ENCODE measurements at regions not wholly inside any gene's neighbourhood (a gene's known extent, or its start where the extent isn't known, plus 50 kb on each side); places are given as distances from the start of the nearest gene placed in this dataset.

DNA sequence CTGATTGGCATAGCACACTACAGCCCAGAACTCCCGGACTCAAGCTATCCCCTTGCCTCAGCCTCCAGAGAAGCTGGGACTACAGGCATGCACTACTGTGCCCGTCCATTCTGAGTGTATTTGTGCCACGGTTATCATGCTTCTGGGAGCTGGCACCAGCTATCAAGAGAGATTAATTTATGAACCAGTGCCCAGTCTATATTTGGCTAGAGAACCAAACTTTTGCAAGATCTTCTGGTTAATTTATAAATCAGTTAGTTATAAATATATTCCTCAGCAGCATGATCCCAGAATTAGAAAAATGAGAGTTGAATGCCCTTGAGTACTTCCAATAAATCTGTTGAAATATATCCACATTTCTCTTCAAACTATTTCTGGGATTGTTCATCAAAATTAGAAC lies 67.5 kb upstream of the OR5AN1 start:
- no peaks in the 10 kb centered on the region for H3K4me1 Mint-ChIP-seq
- Histone ChIP-seq H2BK120ac (ENCODE audit: low read depth, low read length, poor library complexity, severe bottlenecking) (no peak overlapping the region), H3K23me2 (ENCODE audit: insufficient read length, low read depth, low read length, poor library complexity, severe bottlenecking) (no peaks in the 10 kb centered on the region), H4K91ac (ENCODE audit: insufficient read length, low read depth, low read length) (no peak overlapping the region), H2BK12ac (ENCODE audit: insufficient read length, low read depth, low read length) (no peak overlapping the region), H3K9me3 (ENCODE audit: control insufficient read depth, low read depth, low read length) (no peaks in the 10 kb centered on the region), H4K20me1 (ENCODE audit: control insufficient read depth, insufficient read depth, insufficient read length) (no peaks in the 10 kb centered on the region), H3K14ac (ENCODE audit: insufficient read depth, low read length) (no peak overlapping the region), H2AFZ (ENCODE audit: low read length) (no peak overlapping the region), H2BK20ac (ENCODE audit: low read depth, low read length, poor library complexity, severe bottlenecking) (no peak overlapping the region), H4K5ac (ENCODE audit: insufficient read length, low read depth, low read length) (no peak overlapping the region), H3K18ac (ENCODE audit: insufficient read length, low read depth, low read length) (no peak overlapping the region), H3K23ac (ENCODE audit: insufficient read length, low read depth, low read length) (no peak overlapping the region), H3K27ac (ENCODE audit: insufficient read length, low read depth, low read length) (no peak overlapping the region), H3K4me1 (ENCODE audit: insufficient read depth, low read length) (no peaks in the 10 kb centered on the region), H2BK15ac (ENCODE audit: low read depth, low read length) (no peak overlapping the region), H2AK5ac (ENCODE audit: insufficient read length, low read length) (no peak overlapping the region), H4K8ac (replicated peaks; ENCODE audit: insufficient read length, low read depth, low read length) (no peak overlapping the region), H3K56ac (ENCODE audit: insufficient read length, low read depth, low read length) (no peak overlapping the region), H3K27me3 (ENCODE audit: insufficient read depth, low read length) (no peaks in the 10 kb centered on the region), H3K4ac (ENCODE audit: low read depth, low read length) (no peak overlapping the region), H3T11ph (ENCODE audit: low read length) (no peak overlapping the region), H3K4me2 (ENCODE audit: insufficient read depth, insufficient read length, low read length) (no peak overlapping the region), H3K79me2 (ENCODE audit: insufficient read depth, low read length) (no peaks in the 10 kb centered on the region), H2BK5ac (ENCODE audit: insufficient read length, low read length) (no peak overlapping the region), H3K9ac (ENCODE audit: extremely low read depth, insufficient read length, low read length) (no peak overlapping the region), H3K79me1 (ENCODE audit: insufficient read depth, low read depth, low read length, poor library complexity, severe bottlenecking) (no peaks in the 10 kb centered on the region)
- H3K4me3 Mint-ChIP-seq, result no peak overlapping the region
- H3K9me3 Mint-ChIP-seq, result peaks cover 35 to 44% of the 10 kb centered on the region in 2 experiments
- DNase-seq, result no peak
- H3K27ac Mint-ChIP-seq, result no peak overlapping the region
- H3K36me3 Mint-ChIP-seq (ENCODE audit: insufficient read depth in 1 of 3, low read depth in 3 of 3), result peaks cover 2 to 5% (median 3%) of the 10 kb centered on the region in 3 experiments
- peaks cover 3% of the 10 kb centered on the region for H3K27me3 Mint-ChIP-seq (ENCODE audit: low read depth)
- TF ChIP-seq, protein P1, sequence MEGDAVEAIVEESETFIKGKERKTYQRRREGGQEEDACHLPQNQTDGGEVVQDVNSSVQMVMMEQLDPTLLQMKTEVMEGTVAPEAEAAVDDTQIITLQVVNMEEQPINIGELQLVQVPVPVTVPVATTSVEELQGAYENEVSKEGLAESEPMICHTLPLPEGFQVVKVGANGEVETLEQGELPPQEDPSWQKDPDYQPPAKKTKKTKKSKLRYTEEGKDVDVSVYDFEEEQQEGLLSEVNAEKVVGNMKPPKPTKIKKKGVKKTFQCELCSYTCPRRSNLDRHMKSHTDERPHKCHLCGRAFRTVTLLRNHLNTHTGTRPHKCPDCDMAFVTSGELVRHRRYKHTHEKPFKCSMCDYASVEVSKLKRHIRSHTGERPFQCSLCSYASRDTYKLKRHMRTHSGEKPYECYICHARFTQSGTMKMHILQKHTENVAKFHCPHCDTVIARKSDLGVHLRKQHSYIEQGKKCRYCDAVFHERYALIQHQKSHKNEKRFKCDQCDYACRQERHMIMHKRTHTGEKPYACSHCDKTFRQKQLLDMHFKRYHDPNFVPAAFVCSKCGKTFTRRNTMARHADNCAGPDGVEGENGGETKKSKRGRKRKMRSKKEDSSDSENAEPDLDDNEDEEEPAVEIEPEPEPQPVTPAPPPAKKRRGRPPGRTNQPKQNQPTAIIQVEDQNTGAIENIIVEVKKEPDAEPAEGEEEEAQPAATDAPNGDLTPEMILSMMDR (conservative IDR thresholded peaks at IDR 0.05), result no peak
- WGBS (ENCODE audit: extremely low coverage, insufficient read length, low lambda C conversion rate), result no CpG with 5 or more reads among the region's 3 CpGs
